Dermis microvascular lymphatic vessel endothelial cell (primary cell): ENCODE measurements at regions not wholly inside any gene's neighbourhood (a gene's known extent, or its start where the extent isn't known, plus 50 kb on each side); places are given as distances from the start of the nearest gene placed in this dataset.

ENCODE experiments used
- DNase-seq, 2 donors: peaks; one replicate each; pipeline versions ENCODE4 v3.0.0 to v3.0.0-alpha.2; 2010; ENCODE audit warnings: low read depth in 2 of 2

DNA sequence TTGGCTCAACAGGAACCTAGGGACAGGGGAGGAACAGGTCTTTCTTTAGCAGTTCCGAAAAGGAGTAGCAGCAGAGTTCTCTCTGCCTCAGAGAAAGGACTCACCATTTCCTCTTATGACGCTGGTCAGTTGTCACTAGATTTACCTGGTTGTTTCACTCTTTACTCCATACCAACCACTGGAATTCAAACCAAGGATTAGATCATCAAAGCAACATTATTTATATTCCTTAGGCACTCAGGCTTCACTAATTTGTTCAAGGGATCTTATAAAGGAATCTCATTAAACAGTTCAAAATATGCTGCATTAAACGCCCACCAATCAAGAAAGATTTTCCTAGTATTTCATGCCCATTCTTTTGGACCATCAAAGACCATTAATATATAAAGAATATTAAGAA is 1129.5 kb upstream of the MAP3K7 start:
- DNase-seq: no peak

GRCh38 chr6:91715171-91715805 is 1128.4 kb upstream of the MAP3K7 start:
- no peak for DNase-seq

DNA sequence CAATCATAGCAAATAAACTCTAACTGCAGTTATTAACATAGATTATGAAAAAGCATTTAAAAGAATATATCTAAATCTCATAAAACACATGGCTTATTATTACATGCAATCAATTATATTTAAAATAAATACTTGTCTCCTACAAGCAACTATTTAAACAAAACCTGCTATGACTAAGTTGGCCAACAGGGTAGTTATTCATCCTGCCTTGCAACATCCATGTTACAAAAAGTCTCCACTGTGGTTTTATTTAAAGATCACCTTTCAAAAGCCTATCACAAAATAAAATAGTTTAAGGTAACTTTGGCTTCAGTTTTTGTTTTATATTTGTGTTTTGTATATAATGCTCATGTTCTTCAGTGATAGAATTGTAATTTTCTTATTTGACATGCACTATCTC is 1127.0 kb upstream of the MAP3K7 start:
- no peak for DNase-seq

DNA sequence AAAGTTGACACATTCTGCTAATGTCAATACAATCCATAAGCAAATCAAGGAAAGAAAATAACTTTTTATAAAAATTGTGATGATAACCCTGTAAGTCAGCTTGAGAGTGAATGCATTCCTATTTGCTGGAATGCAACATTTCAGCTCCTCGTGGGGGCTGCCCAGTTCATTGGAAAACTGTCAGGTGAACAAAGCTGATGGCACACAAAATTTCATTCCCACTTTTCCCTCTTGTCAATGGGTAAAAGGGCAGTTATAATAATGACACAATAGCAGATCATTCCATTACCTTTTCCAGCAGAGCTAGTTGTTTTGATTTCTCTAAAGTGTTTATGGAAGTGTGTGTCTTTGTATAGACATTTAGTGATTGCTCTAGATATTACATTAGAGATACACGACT is 1124.6 kb upstream of the MAP3K7 start:
- no peak for DNase-seq

GRCh38 chr6:91710342-91710741 is 1123.5 kb upstream of the MAP3K7 start:
- DNase-seq: no peak

- DNase-seq: no peak
Observed at GRCh38 chr6:91708534-91708933, 1121.7 kb upstream of the MAP3K7 start.

DNA sequence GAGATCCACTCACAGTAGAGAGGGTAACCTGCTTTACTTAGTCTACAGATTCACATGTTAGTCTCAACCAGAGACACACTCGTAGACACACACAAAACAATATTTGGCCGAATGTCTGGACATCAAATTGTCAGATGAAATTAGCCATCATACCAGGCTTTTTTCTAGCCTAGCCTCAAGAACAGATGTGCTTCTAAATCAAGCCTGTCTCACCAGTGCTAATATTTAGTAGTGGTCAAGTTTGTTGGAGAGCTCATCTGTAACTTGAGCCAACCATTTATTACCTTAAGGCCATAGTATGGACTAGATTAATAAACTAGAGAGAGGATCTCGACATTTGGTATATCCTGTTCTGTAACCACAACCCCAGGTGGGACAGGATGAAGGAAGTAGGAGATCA is 1118.8 kb upstream of the MAP3K7 start:
- no peak for DNase-seq

- DNase-seq: no peak
Observed at GRCh38 chr6:91704531-91704930, 1117.7 kb upstream of the MAP3K7 start.

DNA sequence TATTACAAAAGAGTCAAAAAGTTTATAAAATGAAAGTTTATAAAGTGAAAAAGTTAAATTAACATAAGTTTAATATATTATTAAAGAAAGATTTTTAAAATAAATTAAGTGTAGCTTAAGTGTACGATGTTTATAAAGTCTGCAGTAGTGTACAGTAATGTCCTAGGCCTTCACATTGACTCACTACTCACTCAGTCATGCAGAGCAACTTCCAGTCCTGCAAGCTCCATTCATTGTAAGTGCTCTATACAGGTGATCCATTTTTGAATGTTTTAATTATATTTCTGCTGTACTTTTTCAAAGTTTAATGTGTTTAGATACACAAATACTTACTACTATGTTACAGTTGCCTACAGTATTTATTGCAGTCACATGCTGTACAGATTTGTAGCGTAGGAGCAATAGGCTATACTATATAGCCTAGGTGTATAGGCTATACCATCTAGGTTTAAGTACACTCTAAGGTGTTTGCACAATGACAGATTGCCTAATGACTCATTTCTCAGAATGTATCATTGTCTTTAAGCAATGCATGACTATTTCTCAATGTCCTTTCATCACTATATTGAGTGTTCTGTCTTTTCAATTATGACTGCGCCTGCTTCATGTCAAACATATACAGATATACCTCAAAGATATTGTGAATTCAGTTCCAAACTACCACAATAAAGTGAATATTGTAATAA is 1110.3 kb upstream of the MAP3K7 start:
- no peak for DNase-seq

- no peak for DNase-seq
Observed at GRCh38 chr6:91695221-91695620, 1108.3 kb upstream of the MAP3K7 start.

- DNase-seq: no peak
Observed at GRCh38 chr6:91694016-91694654, 1107.3 kb upstream of the MAP3K7 start.

DNA sequence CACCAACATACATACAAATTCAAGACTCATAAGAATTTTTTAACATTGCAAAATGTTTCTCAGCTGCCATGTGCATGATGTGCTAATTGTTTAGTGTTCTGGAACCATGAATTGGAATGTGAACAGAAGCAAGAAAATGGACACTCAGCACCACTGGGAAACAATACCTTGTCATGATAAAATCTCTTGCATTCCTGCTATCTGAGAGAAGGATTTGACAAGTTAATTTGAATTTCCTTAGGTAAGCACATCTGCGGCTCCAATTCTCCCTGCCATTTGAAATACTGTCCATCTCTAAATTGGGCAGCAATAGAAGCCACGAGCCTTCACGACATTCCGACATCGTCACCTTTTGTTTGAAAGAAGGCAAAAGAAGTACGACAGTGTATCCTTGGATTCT is 1104.6 kb upstream of the MAP3K7 start:
- no peak for DNase-seq

- no peak for DNase-seq
Observed at GRCh38 chr6:91683240-91683639, 1096.4 kb upstream of the MAP3K7 start.

DNA sequence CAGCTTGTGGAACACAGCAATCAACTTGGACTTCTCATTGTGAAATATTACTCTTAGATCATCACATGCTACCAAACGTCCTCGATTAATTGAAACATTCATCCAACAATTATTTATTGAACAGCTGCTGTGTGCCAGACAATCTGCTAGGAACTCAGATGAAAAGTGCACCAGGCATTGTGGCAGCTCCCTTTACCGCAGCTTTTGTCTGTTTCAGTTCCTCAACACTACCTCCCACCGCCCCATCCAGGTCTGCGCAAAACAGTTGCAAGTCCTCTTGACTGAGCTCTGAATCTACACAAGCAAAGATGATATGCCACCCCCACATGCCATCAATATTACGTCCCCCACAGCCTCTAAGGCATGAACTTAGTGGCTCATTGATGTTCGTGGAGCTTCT is 1094.4 kb upstream of the MAP3K7 start:
- no peak for DNase-seq

GRCh38 chr6:91678679-91679446 is 1092.0 kb upstream of the MAP3K7 start:
- DNase-seq: no peak

DNA sequence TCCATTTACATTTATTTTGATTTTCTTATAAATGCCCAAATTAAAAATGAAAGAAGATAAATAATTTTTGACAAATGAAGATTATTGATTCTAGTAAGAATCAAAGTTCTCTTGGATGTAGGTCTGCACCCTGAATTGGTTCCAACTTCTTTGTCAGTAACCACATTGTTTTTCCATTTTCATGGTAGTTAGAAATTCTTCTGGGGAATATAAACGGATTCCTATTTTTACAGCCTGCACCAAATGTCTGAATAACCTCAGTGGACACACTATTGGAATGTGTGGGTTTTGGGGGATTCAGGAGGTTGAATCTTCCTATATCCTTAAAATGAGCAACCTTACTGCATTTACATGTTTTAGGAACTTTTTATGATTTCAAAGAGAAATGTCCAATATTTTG is 1085.3 kb upstream of the MAP3K7 start:
- no peak for DNase-seq

- DNase-seq: no peak
Observed at GRCh38 chr6:91669871-91670268, 1083.0 kb upstream of the MAP3K7 start.

DNA sequence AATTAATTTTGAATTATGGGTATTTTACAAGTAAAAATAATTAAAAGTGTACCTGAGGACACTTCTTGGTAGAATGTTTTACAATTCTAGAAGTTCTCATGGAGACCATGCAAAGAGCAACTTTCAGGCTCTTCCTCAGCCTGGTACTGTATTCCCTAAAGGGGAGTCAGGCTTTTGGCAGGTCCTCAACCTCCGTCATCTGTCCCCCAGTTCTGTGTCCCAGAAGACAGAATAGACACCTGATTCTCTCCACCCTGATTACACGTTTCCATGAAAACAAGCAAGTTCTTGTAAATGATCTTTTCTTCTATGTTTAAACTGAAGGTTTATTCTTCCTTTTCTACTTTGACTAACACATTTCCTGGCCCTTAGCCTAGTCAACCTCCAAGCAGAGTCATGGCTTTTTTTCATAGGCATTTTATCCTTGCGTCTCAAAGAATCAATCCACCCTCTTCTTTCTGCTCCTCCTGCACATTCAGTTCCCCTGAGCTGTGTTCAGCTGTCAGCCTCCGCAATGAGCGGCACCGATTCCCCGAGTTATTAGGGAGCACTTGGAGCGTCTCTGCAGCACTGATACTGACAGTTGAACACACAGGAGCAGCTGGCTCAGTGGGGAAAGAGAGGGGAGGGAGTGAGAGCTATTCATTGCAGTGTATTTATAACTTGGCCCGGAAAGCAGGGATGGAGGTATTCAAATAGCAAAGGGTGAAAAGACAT is 1082.4 kb upstream of the MAP3K7 start:
- DNase-seq: no peak

- no peak for DNase-seq
Observed at GRCh38 chr6:91667596-91667995, 1080.7 kb upstream of the MAP3K7 start.

DNA sequence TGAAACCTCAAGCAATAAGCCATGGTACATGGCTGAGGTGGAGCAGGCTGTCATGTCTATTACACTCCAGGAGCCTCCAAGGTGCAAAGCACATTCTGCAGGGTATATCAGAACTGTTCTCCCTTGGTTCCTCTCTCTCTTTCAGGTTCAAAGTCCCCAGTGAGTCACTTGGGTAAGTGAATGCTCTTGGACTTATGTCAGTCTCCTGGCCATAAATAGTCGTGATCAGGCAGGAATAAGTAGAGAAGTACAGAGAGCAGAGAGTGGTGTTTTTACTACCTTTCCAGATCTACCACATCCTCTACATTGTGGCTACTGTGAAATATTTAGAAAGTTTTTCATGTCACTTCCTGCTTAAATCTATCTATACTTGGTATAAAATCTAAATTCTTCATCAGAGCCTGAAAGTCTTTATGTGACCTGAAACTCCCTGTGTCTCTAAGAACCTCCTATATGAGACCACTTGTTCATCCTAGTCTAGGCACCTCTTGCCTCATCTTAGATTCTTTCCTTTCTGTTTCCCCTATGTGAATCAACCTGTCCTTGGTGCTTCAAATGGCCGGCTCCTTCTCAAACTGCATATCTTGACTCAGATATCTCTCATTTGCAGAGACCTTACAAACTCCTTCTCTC is 1077.6 kb upstream of the MAP3K7 start:
- DNase-seq: no peak

GRCh38 chr6:91660893-91661292 is 1074.0 kb upstream of the MAP3K7 start:
- no peak for DNase-seq
